AG10803 (cell line): ENCODE measurements at regions not wholly inside any gene's neighbourhood (a gene's known extent, or its start where the extent isn't known, plus 50 kb on each side); places are given as distances from the start of the nearest gene placed in this dataset.

Source experiments
- DNase-seq: peaks from one replicate; pipeline ENCODE4 v3.0.0; 2010; ENCODE audit warnings: low read depth
- H3K4me3 ChIP-seq: 2 replicates; pipeline ENCODE4 v1.5.1; 2011; ENCODE audit warnings: mild to moderate bottlenecking, low read length, control low read depth
- TF ChIP-seq, protein P1 (sequence below): conservative IDR thresholded peaks from 2 replicates; pipeline ENCODE4 v1.5.1; 2011; ENCODE audit warnings: mild to moderate bottlenecking, low read length, control low read depth, inconsistent platforms

DNA sequence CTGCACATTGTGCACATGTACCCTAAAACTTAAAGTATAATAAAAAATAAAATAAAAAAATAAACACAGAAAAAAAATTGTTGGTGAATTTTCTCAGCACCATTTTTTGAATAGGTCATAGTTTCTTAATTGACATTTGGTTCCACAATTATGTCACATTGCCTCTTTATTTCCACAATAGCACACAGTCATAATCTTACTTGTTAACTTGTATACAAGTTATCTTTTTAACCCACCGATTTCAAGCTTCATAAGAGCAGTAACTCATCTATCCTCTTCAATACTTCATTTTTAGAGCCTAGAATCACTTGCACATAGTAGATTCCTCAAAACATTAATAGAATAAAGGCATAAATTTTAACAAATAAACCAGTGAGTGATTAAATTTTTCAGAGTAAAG lies 1425.1 kb upstream of the LRRTM3 start:
- TF ChIP-seq, protein P1, sequence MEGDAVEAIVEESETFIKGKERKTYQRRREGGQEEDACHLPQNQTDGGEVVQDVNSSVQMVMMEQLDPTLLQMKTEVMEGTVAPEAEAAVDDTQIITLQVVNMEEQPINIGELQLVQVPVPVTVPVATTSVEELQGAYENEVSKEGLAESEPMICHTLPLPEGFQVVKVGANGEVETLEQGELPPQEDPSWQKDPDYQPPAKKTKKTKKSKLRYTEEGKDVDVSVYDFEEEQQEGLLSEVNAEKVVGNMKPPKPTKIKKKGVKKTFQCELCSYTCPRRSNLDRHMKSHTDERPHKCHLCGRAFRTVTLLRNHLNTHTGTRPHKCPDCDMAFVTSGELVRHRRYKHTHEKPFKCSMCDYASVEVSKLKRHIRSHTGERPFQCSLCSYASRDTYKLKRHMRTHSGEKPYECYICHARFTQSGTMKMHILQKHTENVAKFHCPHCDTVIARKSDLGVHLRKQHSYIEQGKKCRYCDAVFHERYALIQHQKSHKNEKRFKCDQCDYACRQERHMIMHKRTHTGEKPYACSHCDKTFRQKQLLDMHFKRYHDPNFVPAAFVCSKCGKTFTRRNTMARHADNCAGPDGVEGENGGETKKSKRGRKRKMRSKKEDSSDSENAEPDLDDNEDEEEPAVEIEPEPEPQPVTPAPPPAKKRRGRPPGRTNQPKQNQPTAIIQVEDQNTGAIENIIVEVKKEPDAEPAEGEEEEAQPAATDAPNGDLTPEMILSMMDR: no peak
- no peak for DNase-seq
- no peak overlapping the region for H3K4me3 ChIP-seq

DNA sequence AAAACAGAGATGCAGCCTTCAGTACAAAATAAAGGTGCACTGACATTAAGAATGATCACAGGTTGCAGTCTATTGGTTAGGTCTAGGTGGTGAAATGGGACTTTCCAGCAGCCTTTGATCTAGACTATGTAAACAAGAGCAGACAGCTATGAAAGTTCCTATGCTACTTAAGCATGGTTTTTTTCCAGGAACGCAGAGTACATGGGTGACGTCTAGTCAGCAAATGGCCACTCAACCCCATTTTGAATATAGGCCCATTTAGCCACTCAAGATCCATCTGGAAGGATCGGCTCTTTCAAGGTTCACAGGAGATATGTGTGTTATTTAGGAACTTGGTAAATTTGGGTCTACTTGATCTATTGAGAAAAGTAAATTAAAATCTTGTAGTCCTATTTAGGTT lies 1424.6 kb upstream of the LRRTM3 start:
- TF ChIP-seq, protein P1: no peak
- no peak for DNase-seq
- no peak overlapping the region for H3K4me3 ChIP-seq

DNA sequence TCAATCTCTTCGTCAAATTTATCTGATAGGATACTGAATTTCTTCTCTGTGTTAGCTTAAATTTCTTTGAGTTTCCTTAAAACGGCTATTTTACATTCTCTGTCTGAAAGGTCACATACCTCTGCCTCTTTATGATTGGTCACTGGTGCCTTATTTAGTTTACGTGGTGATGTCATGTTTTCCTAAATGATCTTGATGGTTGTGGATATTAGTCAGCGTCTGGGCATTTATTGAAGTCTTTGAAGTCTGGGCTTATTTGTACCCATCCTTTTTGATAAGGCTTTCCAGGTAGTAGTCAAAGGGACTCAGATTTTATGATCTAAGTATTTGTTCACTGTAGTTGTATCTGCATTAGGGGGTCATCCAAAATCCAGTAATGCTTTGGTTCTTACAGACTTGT lies 1407.5 kb upstream of the LRRTM3 start:
- TF ChIP-seq, protein P1: no peak
- no peak for DNase-seq

DNA sequence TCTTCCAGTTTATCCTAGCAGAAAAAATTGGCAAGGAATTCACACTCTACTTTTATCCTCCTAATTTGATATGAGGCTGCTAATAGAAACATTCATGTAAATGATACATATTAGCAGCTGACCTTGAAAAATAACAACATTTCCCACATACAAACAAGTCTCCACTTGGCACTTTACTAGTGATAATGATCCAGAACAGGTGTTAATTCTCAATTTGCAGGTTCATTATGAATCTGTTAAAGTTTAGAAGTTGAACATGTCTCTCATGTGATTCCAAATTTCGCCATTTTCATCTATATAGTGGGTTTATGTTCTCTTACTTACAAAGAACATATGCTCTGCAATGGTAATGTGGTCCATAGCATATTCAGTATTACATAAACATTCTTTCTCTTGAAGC lies 1396.8 kb upstream of the LRRTM3 start:
- no peak overlapping the region for H3K4me3 ChIP-seq
- TF ChIP-seq, protein P1: no peak
- no peak for DNase-seq

More for the DNA sequence above, 1407.5 kb upstream of the LRRTM3 start:
- H3K4me3 ChIP-seq: no peak overlapping the region

DNA sequence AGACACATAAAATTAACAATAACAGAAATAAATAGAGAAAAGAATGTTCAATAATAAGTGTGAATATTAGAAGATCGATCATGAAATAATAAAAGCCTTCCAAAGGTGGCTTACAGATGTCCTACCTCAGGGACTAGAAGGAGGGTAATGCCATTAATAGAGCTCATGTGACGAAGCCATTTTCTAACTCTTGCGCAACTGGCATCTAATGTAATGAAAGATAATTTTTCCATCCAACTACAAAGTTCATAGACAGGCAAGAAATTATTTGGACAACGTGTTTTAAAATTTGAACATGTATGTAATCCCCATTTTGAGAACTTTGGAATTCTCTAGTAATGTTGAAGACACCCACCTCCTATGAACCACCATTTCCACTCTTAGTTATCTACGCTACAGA lies 1394.3 kb upstream of the LRRTM3 start:
- no peak overlapping the region for H3K4me3 ChIP-seq
- DNase-seq: no peak
- TF ChIP-seq, protein P1: no peak

DNA sequence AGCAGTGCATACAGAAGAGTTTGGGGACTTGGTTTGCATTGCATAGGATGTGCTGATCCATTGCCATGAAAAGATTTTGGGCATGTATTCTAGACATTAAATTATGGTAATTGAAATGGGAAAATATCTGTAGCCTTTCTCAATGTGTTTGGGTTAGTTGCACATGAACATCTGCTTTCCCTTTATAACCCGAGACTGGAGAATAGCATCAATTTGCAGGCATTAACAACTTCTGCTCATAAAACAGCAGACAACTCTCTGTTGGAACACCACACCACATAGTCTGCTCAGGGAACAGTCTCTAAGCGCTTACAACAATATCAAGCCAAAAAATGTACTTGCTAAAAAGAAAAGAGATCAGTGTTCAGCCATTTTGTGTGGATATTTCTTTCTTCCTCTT lies 1391.1 kb upstream of the LRRTM3 start:
- no peak for DNase-seq
- TF ChIP-seq, protein P1: no peak
- H3K4me3 ChIP-seq: no peak overlapping the region

DNA sequence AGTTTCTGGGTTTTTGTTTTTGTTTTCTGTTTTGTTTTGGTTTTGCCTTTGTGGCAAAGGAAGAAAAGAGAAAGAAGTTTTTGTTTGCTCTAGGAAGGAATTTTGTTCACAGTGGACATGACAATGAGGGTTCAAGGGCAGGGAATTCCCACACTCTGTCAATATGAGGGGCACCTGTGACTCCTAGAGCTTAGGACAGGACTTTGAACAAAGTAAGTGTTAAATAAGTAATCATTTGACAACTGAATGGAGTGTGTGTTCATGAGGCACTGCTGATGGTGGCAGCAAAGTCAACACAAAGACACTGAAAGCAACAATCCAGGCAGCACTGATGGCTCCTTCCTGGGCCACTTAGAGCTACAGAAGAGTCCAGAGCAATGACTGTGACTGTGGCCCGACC lies 1381.1 kb upstream of the LRRTM3 start:
- H3K4me3 ChIP-seq: no peak overlapping the region
- no peak for DNase-seq
- TF ChIP-seq, protein P1: no peak
